NCI-H2227 (cell line): ENCODE measurements at regions not wholly inside any gene's neighbourhood (a gene's known extent, or its start where the extent isn't known, plus 50 kb on each side); places are given as distances from the start of the nearest gene placed in this dataset.
"Not testable (repeated sequence)": the region's sequence is repeated elsewhere in the genome, so short reads cannot be mapped to it uniquely, and the experiment has no call there.

Source experiments
- DNase-seq: peaks from one replicate; lab custom pipeline; 2025; ENCODE audit not compliant: unreplicated experiment; lab: John Stamatoyannopoulos, UW

DNA sequence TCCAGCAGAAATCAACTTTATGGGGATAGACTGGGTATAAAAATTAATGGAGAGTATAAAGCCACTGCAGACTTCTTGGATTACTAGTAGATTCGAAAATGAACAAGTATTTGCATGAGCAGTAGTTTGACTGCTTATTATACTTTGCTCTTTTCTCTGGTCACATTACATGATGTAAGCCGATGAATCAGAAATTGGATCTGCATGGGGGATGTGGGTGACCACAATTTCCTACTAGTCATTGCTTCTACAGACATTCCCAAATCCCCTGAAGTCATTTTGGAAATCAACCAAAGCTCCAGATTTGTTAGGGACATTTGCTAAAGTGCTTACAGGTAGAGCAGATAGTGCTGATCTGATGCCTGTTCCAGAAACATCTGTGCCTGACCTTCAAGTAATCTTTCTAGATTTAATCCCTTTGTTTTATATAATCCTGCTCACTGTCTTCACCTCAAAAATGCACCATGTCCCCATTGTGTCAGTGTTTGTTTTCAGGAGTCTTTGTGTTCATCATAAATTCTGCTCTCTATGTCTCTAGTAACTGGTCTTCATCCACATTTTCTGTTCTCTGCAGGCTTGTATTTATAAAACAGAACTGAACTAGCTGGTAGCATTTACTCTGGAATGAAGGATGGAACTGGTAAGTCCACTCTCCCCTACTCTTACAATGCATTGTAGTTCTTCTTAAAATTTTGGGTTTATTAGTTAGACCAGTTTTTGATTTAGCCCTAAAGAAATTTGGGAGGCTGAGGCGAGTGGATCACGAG, 201.5 kb upstream of the CSNK1A1L start:
- DNase-seq = no peak

DNA sequence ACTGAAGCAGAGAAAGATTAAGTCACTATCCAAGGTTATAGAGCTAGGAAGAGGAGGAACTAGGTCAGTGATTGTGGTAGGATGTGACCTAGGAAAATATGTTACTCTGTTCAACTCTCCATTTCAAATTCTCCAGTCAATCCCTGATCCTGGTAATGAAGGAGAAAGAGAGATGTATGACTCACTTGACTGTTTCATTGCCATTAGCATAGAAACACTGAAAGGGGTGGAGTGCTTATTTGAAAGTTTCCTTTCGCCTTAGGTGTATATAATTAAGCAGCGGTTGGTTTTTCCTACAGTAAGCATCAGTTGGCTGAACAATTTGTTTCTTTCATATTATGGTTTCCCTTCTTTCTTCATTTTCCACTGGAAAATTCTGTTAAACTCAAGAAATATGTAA, 198.1 kb upstream of the CSNK1A1L start:
- no peak for DNase-seq

DNA sequence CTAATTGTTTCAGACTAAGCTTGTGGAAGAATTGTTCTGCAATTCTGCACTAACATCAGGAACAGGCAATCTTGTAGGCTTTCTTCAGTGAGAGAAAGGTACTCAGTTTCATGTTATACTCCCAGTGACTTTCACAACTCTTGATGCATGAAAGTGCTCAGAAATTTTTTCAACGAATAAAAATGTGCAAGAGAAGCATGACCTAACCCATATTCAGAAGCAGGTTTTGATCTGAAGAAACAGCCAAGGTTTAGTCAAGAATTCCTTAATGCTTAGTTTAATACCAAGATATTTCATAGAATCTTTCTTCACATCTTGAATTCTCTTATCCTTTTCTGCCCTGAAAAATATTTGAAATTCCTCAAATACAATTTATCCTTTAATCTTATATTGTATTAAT, 197.2 kb upstream of the CSNK1A1L start:
- DNase-seq = no peak

DNA sequence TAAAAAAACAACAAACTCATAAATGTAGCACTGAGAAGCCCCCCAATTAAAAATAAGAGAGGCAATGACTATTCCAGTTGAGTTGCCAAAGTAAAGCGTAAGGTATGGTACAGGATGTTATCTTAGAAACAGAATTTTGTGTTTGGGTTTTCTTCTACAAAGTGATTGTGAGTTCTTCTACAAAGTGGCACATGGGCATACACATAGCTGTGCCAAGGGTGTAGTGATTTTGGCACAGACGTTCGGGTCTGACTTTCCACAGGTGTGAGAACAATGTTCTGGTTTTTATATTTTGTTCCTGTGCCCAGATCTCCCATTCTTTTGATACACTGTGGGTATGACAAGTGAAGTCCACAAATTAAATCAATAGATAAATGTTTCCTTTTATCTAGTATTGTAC, 190.1 kb upstream of the CSNK1A1L start:
- no peak for DNase-seq

DNA sequence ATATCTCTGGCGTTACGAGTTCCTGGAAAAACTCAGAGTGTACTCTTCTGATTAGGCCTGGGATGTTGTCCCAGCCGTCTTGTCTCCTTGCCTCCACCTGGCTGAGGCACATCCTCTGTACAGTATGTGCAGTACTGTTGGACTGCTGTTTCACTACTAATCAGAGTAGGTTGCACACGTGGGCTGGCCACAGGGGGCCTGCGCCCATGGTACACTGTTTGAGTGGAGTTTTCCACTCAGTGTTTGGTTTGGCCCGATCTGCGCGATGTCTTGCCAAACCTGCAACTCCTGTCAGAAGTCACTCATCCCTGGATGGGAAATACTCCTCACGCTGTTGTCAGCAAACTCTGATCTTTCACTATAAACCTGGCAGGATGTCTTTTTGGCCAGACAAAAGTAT, 189.6 kb upstream of the CSNK1A1L start:
- DNase-seq = no peak

DNA sequence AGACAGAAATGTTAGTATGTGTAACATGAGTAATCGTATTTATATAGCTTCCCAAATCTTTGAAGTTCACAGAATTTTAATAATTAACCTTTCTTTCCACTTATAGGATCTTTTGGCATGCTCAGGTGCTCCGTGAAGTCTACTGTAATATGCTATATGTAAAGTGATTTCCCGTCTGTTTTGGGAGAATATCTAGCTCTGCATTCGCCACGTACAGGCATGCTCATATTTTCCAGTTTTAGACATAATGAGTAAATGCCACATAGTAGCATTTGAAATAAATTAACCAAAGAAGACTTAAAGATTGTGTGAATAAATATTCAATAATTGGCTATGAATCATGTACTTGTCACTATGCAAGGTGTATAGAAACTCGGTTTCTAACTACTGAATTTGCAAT, 189.0 kb upstream of the CSNK1A1L start:
- no peak for DNase-seq

DNA sequence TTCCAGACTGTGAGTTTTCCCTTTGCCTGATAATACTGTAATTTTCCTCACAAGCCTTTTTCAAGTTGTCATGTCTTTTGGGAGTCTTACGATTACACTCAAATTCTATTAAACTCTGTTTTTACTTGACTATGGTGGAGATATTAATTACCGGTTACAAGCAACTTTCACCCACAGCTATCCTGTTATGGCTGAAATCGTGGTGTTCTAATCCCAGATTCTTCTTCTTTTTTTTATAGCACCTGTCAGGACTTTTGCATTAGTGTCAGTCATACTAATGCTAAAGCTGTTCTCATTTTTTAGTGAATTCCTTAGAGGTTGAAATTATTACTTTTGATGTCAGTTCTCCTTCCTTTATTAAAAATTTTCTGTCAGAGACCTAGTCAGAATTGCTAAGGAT, 187.8 kb upstream of the CSNK1A1L start:
- DNase-seq = no peak

DNA sequence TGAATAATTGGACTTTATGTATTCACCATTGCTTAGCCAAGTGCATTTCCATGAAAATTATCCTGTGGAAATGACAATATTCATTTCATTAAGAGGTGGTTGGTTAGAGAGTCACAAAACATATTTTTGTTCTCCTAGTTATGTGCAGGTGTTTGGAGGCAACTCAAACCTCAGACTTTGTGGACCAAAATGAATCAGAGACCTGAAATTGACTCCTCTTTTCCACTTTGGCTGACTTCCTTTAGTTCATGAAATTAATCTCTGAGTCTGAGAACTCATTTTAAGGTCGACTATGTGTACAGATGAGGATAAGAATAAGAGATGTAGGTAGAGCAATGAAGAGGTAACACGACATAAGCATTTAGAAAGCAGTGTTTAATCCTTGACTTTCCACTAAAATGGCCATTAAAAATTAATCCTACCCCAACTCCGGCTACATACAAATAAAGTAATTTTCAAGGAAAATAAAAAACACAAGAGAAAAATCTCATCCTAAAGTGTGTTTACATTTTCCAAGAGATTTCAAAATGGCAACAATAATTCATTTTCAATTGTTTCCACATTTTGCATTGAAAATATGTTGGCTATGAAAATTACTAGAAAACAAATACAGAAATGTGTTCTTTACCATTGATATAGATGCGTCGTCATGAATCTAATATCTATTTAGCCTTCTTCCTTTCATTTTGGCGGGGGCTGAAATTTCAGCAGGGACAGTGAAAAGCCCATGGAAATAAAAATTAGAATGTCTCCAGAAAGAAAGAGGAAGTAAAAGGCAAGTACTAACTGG, 185.4 kb upstream of the CSNK1A1L start:
- no peak for DNase-seq

DNA sequence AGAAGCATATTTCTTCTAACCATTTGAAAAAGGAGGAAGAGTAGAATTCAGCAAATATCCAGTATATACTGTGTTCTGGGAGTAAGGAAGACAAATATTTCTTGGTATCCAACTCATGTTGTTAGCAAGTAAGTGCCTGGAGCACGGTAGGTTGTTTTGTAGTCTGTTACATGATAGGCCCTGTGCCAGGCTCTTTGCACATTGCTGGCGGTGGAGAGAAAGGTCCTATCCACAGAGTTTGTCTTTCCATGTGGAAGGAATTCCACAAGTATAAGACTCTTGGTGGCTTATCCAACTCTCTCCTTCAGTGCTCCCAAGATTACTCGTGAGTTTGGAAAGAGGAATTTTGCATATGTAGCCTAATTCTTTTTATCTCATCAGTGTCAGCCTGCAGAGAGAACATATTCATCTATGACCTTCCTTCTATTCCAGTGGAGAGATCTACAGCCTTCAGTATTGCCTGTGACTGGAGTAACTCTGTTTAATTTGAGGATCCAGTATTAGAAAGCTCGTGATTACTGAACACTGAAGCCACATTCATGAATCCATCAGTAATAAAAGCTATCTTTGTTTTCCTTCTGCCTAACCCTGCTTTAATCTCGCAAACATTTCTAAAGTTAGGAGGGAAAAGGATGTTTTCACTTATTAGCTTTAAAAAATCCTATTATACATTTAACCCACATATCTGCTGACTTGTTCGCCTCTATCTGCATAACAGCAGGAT, 183.9 kb upstream of the CSNK1A1L start:
- no peak for DNase-seq

DNA sequence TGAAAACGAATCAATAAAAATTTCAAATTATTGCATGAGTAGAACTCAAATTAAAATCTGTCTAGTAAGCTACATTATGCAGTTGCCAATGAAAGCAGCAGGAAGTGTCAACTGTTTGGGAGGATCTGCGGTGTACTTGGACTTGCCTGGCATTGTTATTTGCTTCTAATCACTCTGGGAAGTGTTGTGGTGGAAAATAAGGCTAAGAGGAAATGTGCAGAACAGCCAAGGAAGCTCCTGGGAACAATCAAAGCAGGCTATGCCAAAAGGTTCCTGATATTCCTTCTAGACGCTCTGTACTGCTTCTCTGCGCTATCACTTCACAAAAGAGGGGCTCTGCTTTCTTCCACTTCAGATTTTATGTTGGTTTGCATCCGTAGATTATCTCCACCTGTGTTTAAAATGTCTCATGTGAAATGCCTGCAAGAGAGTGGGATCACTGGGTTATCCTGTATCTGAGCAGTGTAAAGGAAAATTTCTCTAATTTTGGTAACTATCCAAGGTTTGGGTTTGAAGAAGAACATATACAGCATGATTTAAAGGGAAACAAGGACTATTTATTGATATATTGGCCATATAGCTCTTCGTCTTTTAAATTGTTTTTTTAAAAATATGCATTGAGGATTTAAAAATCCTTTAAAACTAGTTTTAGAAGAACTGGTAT, 182.7 kb upstream of the CSNK1A1L start:
- DNase-seq = no peak

DNA sequence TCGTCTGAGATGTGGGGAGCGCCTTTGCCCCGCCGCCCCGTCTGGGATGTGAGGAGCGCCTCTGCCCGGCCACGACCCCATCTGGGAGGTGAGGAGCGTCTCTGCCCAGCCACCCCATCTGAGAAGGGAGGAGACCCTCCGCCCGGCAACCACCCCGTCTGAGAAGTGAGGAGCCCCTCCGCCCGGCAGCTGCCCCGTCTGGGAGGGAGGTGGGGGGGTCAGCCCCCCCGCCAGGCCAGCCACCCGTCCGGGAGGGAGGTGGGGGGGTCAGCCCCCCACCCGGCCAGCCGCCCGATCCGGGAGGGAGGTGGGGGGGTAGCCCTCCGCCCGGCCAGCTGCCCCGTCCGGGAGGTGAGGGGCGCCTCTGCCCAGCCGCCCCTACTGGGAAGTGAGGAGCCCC, 174.8 kb upstream of the CSNK1A1L start:
- not testable (repeated sequence) for DNase-seq

DNA sequence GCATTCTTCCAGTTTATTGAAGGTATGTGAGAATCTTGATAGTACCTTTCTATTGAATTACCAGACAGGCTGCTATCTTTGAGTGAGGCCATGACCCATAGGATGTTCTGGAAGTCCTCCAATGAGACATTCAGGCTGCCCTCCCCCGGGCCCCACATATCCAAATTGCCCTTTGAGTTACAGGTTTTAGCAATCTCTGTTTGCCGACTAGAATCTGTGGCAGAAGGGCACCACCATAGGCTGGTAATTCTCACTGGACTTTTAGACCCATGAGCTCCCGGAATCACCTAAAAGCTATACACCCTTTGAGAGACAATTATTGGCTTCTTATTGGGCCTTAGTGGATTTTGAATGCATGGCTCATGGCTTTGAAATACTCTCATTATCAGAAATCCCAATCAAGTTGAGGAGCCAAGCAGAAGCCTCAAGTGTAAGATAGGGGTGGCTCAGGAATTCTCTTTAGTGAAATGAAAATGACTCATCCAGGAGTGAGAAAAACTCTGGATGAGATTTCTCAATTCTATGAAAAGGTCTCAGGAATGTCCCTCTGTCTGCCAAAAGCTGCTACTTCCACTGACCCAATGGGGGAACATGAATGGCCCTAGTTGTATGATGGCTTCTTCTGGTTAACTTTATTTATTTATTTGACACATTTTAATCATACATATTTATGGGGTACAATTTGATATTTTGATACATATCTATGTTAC, 172.1 kb upstream of the CSNK1A1L start:
- no peak for DNase-seq

DNA sequence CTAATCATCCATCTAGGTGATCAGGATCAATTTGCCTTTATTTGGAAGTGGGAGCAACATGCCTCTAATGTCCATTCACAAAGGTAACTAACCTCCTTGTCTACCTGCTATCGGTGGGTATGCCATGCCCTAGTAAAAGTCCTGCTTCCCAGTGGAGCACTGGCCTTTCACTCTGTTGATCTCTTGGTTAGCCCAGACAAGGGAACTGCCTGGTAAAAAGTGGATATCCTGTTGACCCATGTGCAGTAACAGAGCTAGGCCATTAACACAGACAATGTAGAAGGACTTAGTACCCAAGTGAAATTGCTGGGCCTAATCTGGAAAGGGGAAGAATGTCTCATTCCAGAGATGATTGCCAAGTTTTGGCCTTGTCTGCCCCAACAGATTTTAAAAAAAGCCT, 171.5 kb upstream of the CSNK1A1L start:
- DNase-seq = no peak

DNA sequence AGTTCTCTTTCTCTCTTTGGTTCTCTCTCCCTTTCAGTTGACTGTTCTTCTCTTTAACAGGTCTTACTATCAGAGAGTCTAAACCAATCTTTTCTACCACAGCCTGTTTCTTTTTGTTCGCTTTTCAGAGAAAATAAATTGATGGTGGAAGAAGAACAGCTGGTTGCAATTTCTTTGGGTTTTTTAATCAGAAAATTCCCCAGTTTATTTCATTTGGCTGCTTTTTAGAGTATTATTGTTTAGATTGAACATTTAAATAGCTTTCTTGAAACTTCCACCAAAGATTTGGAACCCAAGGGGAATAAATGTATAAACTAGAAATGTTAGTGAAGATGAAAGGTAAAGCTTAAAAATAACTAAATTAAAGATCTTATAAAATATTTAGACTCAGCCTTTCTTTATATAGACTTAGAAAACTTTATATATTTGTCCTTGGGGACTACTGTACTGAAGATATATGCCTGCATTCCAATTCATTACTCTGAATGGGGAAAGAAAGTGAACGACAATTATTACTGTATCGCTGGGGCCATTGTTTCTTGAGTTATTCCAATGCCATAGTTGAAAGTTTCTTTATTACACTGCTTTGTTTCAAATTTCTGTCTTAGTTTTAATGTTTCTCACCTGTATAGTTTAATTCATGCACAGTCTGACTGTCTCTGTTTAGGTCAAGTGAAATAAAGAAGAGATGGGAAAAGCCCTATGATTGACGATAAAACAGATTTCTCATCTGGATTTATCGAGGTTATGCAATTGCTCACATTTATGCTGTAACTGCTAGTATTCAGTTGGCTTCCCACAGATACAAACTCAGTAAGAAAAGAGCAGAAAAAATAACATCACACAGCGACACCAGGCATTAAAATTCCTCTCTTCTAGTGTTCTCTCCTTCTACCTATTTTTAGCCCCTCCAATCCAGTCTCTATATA, 169.4 kb upstream of the CSNK1A1L start:
- no peak for DNase-seq

DNA sequence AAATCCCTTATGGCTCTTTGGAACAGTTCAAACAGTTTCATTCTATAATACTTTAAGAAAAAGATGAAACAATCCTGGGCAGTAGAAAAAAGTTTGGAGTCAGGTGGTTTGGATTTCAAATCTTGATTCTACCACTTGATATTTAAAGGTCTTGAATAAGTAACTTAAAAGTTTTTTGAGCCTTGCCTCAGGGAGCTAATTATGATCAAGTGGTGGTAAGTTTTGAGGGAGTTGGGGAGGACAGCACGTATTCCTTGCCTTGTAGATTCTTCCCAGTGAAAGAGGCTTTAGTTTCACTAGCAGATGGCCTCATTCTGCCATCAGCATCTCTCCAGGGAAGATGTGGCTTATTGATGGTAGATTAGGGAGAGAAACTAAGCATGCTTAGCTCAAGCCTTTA, 168.4 kb upstream of the CSNK1A1L start:
- DNase-seq = no peak

DNA sequence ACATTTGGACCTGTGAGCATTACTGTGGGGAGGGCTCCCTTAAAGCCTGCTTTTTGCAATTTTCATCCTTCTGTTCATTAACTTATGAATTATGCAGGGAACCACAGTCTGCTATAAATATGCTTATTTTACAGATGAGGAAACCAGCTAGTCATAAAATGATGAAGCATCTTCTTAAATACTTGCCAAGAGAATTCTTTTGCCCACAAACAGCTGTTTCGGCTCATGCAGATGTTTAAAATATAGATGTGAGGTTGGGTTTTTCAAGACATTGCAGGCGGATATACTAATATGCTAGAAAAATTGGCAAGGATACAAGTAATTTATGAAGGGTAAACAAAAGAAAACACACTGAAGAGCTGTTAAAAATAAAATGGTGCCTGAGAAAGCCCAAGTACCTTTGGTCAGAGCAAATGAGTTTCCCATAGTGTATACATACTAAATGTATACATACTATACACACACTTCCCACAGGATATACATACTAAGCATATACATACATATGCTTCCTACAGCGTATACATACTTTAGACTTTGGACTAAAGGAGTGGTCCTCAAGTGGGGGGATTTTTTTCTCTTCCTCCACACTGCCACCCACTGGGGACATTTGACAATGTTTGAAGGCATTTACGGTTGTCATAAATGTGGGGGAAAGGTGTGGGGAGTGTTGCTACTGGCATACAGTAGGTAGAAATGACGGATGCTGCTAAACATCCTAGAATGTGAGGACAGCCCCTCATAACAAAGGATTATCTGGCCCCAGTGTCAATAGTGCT, 164.9 kb upstream of the CSNK1A1L start:
- DNase-seq = no peak

DNA sequence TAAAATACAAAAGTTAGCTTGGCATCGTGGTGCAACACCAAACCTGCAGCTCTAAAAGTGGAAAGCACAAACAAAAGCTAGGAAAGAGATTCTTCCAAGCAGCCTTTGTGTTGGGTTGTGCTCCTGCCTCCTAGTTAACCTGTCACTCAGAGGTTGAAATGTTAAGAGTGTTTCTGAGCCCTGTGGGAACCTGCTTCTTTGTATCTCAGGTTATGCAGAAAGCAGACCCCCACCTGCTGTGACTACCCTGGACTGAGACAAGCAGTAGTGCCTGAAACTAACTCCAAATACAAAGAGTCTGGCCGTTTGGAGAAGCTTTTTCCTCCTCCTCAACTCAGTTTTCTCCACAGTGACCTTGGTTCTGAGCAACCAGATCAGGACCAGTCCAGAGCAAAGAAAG, 158.4 kb upstream of the CSNK1A1L start:
- DNase-seq = no peak

DNA sequence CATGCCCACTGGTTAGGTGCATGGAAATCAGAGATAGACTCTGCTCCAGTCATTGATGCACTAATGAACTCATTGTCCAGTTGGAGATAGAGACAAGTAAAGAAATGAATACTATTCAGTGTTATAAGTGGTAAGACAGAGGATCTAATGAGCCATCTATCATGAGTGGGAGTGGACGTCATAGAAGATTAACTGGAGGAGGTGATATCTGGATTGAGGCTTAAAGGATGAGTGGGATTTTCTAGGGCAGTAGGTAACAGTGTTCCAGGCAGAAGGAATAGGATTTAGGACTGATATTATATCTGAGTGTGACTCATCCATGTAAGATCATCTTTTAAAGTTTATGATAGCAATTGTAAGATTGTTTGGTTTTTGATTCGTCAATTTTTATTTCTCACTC, 152.2 kb upstream of the CSNK1A1L start:
- no peak for DNase-seq

DNA sequence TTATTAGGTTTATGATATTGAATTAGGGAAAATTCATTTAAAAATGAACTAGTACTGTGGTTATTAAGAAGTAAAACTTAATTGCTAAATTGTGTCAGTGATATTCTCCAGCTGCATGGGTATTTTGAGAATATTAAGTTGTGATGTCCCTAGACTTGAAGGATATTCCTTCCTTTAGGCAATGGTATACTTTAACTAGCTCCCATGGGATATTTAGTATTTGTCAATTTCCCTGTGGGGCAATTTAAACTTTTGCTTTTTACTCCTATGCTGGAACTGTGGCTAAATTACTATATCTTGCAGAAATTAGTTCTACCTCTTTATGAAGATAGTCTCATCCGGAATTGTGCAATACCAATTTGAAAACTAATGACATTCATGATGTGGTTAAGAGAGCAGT, 151.6 kb upstream of the CSNK1A1L start:
- DNase-seq = no peak
